Esophagus muscularis mucosa (tissue), 4 donors: ENCODE measurements at regions not wholly inside any gene's neighbourhood (a gene's known extent, or its start where the extent isn't known, plus 50 kb on each side); places are given as distances from the start of the nearest gene placed in this dataset.

ENCODE experiments used
- CTCF ChIP-seq, 3 experiments: fragments of 200-600 bp in 2 of 3; fragments of 450-650 bp in 1 of 3; sonication (generic) in 2 of 3; IDR thresholded peaks; one replicate each; pipeline ENCODE4 v1.5.1; 2017 to 2019; ENCODE audit warnings: antibody characterized with exemption in 3 of 3, mild to moderate bottlenecking in 2 of 3, moderate library complexity in 1 of 3
- EP300 ChIP-seq: sonication (generic); formaldehyde crosslinking; IDR thresholded peaks from one replicate; pipeline ENCODE4 v1.6.1; 2017; ENCODE audit warnings: antibody characterized with exemption
- POLR2A ChIP-seq: fragments of 450-650 bp; IDR thresholded peaks from one replicate; pipeline ENCODE4 v1.6.1; 2017; ENCODE audit warnings: antibody characterized with exemption, moderate library complexity, mild to moderate bottlenecking, low read depth
- POLR2AphosphoS5 ChIP-seq, 2 donors: sonication (generic); formaldehyde crosslinking; IDR thresholded peaks; one replicate each; pipeline ENCODE4 v1.6.1; 2017; ENCODE audit warnings: antibody characterized with exemption in 2 of 2

GRCh38 chr14:76677534-76678145 is 83.6 kb upstream of the VASH1 start:
- TF ChIP-seq CTCF (IDR thresholded peaks at IDR 0.05) (no peak), POLR2AphosphoS5 (IDR thresholded peaks at IDR 0.05) (no peak), POLR2A (no peak), EP300 (no peak)
